ENCODE measurements at regions not wholly inside any gene's neighbourhood (a gene's known extent, or its start where the extent isn't known, plus 50 kb on each side); places are given as distances from the start of the nearest gene placed in this dataset.

DNA sequence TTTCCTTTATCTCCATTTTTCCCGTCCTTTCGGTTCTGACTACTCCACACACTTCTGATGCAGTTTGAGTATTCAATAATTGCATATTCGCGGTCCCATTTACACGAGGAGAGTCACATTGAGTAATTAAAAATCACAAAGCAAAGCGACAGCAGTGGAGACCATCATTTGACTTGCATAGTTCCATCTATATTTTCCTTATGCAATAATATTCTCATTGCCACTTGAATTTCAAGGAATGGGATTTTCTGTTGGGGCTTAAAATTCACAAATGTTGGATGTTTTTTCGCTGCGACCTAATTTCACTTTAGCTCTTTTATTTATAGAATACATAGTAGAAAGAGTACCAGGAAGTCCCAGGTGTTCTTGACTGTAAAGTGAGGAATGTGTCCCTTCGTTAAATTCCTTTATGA is 186.8 kb downstream of the ZEB2 start:
- no peak for DNase-seq

DNA sequence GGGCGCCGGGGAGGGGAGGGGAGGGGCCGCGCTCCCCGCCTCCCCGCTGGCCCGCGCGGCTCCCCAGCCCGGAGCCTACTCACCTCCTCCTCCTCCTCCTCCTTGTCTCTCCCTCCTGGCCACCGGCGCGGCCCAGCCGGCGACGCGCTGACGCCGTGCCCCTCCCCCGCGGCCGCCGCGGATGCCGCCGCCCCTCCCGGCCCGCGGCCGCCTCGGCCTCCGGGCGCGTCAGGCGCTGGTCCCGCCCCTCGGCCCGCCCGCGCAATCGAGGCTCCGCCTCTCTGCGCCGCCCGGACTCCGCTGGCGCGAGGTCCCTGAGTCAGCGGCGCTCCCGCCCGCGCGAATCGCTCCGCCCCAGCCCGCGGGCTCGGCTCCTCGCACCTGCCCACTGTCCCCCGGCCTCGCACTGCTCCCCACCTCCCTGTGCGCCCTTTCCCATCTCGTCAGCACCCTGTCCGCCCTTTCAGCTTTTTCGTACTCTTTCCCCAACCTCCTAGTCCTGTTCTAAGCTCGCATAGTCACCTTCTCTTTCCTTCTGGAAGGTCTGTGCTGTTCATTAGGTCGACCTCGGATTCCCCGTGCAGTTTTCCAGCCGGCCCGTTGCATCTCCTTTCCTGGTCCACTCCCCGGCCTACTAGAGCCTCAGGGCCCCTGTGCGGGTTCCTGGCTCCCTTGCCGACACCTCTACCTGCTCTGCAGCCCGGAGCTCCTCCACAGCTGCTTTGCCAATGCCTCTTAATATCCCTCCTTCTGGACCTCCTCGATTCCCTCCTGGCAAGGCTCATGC is 187.4 kb downstream of the ZEB2 start:
- peak; percentile 82 for DNase-seq

DNA sequence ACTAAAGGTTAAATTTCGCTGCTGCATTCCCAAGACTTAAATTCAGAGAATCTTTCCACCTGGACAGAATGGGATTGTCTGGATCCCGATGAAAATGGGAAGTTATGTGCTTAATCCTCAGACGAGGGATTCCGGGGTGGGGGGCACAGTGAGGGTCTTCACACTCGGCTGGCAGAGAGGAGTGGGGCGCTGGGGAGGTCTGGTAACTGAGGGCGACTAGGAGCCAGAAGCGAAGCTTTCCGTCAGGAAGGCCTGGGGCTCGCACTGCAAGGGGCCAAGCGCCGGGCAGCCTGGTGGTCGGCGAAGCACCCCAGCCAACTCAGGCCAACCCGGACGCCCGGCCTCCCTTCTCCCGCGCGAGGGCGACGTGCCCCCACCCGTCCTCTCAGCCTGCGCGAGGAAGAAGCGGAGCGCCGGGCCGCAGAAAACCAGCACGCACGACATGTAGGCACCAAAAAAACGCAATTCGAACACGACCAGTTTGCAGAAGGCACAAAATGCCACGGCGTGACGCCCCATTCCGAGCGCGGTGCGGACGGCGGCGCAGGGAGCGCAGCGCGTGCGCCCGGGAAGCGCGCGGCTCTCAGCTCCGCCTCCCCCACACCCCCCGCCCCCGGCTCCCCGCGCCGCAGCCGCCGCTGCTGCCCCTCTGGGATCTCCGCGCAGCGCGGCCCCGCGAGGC is 188.1 kb downstream of the ZEB2 start:
- no peak for DNase-seq

DNA sequence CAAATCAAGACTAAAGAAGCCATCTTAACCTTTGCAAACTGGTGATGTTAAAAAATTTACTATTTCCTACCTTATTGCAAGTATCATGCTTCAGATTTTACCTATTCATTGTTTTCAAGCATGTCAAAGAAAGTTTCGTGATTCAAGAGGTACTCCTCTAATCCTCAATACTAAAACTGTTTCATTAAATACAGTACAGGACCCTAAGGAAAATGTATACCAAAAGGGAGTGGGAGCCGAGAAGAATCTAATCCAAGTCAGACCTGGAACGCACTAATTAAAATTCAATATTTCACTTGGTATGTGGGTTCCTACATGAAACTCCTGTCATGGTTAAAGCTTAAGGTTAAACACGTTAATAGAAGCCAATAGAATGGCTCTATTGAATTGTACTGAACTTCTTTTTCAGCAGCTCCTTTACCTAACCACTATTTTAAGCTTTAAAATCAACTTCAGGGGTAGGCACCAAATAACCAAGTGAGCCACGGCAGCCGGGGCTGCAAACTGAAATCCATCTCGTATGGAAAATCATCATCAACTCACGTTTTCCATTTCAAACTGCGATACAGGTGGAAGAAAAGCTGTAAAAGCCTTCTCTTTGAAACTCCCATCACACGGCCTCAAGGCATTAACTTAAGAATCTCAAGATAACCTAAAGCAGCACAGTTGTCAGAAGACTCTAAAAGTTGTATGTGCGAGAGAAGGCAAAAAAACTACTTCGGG is 188.8 kb downstream of the ZEB2 start:
- DNase-seq, result peak; percentile 28

DNA sequence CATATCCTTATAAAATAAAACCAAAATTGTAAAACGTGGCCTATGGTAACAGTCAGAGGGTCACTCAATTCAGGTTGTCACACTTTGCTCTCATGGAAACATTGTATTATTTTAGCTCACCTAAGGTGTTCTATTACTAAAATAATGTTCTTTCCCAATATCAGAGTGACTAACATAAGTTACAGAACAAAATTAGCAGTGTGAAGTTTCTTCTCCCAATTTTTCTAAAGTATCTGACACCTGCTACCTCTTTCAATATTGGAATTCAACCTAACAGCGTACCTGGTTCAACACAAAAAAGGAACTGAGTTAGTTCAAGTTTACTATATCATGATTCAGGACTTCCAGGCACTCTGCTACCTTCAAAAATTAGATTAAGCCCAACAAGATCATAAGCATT is 190.4 kb downstream of the ZEB2 start:
- no peak for DNase-seq

DNA sequence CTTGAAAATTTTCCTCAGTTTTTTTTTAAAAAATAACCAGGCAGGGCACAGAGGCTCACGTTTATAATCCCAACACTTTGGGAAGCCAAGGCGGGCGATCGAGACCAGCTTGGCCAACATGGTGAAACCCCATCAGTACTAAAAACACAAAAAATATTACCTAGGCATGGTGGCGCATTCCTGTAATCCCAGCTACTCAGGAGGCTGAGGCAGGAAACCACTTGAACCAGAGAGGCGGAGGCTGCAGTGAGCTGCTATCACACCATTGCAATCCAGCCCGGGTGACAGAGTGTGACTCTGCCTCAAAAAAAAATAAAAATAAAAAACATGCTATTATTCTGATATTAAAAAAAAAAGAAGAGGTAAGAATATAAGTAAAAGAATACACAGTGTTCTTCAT is 191.0 kb downstream of the ZEB2 start:
- DNase-seq, result no peak

DNA sequence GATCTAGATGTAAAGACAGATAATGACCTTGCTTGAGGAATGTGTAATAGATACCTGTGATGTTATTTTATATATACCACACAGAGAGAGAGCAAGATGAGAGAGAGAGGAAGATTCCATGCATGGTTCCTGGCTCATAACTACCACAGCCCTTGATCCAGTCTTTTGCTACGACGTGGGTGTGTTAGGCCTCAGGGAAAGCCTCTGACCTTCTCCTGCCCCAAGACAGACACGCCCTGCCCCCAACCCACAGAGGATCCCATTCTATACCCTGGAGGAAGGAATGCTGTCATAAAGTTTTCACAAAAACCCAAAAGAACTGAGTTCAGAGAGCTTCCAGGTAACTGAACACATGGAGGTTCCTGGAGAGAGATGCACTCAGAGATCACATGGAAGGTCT is 193.1 kb downstream of the ZEB2 start:
- no peak for DNase-seq

DNA sequence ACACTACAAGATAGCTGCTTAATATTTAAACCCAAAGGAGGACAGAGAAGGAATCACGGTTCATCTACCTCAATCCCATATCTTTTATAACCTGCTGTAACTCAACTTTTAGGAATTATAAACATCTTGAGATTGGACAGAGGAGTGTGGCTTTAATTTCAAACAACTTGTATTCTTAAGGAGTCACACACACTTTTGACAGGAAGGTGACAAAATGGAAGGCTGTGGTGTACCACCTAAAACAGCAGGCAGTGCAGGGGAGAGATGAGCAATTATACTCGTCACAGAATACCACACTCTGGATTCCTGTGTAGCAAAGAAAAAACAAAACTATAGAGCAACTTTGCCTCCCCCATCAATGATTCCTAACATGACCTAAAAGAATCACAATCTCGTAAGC is 194.8 kb downstream of the ZEB2 start:
- peak; percentile 96 for DNase-seq

DNA sequence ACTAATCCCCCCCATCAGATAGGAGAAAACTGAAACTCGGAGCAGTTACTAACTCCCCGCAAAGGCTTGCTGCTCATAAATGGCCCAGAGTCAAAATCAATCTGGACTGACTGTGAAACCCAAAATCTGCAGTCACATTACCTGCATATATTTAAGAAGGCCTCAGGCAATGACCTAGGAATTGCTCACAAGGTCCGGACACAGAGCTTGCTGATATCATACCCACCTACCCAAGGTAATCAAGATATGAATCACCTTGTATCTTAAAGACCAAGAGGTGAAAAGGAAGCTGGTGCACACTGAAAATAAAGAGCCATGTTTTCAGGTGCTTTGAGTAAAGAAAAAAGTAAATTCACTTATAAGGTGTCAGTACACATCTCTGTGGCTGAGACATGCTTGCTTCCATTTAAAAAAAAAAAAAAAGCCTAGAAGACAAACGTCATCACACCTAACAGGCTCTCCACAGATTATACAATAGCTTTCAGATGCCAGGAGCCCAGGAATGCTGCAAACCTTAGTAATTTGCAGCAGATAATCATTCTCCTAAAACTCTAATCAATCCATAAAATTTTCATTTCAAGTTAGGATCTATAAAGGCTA is 195.4 kb downstream of the ZEB2 start:
- no peak for DNase-seq

DNA sequence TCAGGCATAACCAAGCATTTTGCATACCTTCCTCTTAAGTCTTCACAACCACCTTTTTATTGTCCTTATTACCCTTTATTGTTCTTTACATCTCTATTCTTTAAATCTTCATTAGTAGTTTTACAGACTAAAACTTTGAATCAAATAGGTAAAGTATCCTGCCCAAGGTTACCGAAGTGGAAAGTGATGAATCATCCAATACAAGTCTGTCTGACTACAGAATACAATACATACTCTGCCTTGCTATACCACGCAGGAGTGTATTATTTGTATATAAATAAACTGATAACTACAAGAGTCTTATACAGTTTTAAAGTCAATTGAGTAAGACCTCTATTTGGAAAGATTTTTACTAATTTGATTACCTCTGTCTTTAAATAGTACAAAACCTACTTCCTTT is 196.0 kb downstream of the ZEB2 start:
- peak; percentile 27 for DNase-seq

DNA sequence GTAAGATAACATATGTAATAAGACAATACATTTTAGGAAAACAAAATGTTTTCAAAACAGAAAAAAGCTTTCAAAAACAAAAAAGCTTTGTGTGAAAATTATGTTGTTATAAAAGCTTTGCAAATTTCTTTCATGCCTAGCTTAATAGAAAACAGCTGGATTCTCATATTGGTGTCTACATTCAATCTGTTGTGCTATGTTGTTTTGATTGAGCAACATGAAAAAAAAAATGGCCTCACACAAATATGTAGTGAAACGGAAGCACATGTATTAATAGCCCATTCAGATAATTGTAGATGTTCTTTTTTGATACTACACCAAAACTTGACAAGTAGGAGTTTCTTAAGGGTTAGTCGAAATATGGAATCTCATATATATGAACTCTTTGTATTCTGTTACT is 197.5 kb downstream of the ZEB2 start:
- no peak for DNase-seq

DNA sequence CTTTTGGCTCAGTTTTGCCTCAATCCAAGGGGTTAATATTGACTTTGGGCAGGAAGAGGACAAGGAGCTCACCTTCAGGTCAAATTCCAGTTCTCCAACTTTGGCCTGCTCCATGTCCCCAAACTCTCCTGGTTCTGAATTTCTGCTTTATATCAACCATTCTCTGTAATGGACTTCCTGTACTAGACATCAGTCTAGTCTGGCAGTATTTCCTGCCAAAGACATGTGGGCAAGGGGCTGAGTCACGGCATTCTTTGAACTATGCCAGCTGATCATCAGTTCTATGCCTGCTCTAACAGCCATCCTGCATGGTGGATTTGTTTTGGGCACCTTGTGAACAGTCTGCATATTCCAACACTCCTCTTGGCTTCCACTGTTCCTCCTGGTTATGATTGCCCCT is 199.4 kb downstream of the ZEB2 start:
- DNase-seq, result peak; percentile 58

DNA sequence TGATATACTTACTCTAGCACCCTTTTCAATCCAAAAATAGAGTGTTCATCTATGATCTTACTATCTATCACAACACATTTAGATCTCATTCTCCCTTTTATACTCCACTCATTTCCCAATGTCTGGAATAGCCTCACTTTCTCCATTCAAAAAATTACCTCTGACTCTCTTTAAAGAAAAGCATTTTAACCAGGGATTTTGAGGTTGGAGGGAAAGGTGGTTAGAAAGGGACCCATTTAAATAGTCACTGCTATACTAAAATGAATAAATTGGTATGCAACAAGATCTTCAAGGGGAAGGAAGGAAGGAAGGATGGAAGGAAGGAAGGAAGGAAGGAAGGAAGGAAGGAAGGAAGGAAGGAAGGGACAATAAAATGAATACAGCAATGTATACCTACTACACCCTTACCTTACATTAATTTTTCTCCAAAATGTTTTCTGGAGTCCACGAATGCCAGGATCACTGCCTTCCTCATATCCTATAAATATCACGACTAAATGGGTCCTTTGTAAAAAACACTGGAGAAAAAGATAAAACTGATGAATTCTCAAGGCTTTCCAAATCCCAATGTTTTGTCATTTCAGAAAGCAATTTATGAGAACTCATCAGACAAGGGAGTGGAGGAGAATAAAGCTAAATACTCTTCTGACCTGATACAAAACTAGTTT is 202.7 kb downstream of the ZEB2 start:
- no peak for DNase-seq

DNA sequence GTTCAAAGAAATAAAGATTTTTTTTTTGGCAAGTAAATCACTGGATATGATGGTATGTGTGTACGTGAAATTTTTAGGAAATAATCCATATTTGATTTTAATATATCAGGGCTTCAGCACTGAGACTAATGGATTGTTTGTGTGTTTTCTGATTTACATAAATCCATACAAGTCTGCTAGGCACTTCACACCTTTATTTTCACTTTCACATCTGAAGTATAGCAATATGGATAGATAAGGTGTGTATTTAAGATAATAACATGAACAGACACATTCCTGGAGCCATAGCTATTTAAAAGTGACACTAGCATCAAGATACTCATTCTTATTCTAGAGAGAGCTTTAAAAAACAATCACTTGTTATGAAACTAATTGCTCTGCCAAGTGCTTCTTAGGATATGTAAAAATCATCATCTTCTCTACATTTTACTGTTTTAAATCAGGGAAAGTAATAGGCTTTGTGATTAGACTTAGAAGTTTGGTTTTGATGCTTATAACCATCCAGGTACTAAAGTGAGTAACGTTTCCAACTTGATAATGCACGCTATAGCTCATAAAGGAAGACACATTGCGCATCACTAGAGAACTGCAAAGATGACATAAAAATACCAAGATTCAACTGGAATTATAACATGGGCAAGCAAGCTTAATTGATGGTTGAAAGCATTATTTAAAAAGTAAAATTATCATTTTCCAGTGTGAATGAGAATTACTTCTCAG is 208.9 kb downstream of the ZEB2 start:
- DNase-seq, result no peak

DNA sequence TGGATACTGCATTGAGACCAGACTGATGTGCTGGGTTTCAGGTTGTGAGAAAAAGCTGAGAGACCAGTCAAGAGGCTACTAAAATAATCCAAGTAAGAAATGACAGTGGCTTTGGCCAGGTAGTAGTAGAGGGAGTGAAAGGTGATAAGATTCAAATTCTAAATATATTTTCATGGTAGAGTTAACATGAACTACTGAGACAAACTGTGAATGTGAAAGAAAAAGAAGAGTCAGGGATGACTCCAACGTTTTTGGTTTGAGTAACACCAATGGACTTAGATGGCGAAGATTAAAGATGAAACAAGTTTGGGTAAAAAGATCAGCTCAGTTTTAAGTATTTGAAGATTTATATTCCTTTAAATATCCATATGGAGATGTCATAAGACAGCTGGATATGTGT is 209.4 kb downstream of the ZEB2 start:
- no peak for DNase-seq

DNA sequence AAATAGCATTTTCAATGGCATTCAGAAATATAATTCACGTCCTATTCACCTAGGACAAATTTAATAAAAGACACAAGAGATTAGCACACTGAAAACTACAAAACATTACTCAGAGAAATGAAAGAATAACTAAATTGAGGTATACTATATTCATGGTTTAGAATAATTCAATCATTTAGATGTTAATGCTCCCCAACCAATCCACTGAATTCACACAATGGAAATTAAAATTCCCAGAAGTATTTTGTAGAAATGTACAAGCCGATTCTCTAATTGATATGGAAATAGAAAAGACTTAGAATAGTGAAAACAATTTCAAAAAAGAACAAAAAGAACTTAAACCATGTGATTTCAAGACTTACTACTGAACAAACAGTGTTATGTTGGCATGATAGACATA is 212.2 kb downstream of the ZEB2 start:
- DNase-seq, result no peak

DNA sequence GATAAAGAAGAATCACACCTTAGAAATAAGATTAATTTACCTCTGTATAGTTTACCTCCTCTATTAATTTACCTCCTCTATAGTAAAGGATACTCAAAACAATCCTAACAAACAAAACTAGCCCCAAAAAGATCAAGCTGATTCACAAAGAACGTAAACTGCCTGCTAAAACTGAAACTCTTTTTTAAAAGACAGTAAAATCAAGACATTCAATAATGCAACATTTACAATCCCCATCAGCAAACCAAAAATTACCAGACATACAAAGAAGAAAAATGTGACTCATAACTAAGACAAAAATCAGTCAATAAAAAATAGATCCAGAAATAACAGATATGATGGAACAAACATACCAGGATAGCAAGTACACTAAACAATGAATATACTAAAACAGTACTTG is 215.7 kb downstream of the ZEB2 start:
- DNase-seq, result no peak

DNA sequence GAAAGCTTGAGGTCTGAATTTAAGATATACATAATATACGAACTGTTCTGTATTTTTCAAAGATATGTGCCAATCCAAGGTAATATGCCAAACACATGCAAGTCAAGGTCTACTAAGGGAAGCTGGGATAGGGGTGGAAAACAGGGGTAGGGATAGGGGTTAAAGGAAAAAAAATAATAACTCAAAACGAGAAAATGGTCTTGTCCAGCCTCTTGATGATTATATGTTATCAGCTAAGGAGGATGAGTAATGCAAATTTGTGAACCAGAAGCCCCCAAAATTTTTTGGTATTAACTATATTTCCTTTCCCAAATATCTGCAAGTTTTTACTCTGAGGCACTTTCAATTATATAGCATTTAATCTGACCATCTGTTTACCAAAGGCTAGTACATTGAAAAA is 219.3 kb downstream of the ZEB2 start:
- DNase-seq, result no peak

DNA sequence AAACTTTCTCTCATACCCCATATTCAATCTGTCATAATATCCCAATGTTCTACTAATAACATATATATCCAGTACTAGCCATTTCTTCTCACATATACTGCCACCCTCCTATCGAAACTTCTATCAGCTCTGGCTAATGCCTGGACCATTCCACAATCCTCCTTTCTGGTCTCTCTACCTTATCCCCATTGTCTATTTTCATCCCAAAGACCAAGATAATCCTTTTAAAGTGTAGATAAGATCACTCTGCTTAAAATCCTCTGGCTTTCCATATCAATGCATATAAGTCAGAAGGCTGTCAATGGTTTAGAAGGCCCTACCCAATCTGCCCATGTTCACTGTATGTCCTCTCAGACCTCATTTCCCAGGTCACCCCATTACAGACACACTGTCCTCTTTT is 229.6 kb downstream of the ZEB2 start:
- no peak for DNase-seq

DNA sequence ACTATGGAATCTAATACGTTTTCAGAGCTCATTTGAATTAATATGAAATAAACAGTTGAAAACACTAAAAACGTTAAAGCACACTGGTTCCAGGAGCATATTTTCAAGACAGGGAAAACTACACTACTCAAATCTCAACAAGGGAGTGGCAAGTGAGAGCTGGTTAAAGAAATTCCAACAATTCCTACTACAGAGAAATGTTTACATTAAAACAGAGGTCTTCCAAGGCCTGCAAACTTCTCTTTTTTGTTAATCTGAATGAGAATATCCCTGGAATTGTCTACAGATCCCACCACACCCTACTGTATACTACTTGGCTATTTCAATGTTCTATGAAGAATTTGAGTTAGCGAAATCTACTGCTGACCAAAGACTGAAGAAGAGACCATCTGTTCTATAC is 231.5 kb downstream of the ZEB2 start:
- DNase-seq, result no peak

DNA sequence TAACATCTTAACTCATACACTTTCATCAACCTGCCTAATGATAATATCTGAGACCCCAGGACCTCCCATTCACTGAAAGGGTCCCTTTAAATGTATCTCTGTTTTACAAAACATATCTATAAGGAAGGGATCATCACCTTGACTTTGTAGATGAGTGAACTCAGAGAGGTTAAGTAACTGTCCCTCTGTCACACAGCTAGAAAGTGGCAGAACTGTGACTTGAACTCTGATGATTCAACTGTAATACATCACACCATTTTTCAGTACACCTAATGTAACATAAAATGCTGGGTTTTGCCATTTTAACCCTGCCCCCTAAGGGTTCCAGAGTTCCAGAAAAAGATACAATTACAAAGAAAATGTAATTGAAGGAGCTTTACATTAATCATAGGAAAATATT is 234.6 kb downstream of the ZEB2 start:
- DNase-seq, result no peak

DNA sequence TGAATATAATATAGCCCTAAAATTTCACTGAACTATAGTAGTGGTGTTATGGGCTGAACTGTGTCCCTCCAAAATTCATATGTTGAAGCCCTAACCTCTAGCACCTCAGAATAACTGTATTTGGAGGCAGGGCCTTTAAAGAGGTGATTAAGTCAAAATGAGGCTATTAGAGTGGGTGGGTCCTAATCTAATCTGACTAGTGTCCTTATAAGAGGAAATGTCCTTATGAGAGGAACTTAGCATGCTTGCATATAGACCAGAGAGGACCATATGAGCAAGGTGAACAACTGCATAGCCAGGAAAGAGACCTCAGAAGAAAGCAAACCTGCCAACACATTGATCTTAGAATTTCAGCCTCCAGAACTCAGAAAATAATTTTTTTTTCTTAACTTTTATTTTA is 238.4 kb downstream of the ZEB2 start:
- DNase-seq, result no peak

DNA sequence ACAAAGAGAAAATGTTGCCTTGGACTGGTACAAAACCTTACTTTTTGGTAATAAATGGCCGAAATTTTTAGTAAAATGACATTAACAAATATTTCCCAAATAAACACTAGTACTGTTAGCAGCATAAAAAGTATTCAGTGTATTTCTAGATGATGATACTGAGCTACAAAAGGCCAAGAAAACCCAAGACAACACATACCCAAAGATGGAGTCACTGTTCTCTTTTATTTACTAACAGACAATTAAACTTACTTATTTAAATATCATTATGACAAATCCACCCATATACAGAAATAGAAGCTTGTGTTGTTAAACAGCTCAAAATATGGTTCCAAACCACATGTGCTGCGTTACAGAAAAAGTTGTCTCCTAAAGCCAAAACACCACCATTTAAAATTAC is 239.9 kb downstream of the ZEB2 start:
- no peak for DNase-seq

Measured in kidney glomerular epithelial cell (primary cell).